GM12878 (cell line): ENCODE measurements at regions not wholly inside any gene's neighbourhood (a gene's known extent, or its start where the extent isn't known, plus 50 kb on each side); places are given as distances from the start of the nearest gene placed in this dataset.

ENCODE experiments used
- ATAC-seq: fragments of 200-7000 bp; cut with Tn5 transposase; 3 replicates; pipeline ENCODE4 v1.9.1; 2020; ENCODE audit warnings: mild to moderate bottlenecking, moderate library complexity
- BruUV-seq: library from RNA; stranded (reverse); fragments of 400-500 nt; replicated peaks from 2 replicates; lab custom pipeline; 2021; lab: Mats Ljungman, UMichigan
- CTCF ChIA-PET: fragments of 300-600 bp; sonication (Branson Sonifier 250); formaldehyde crosslinking; extraction: SDS; loops from one replicate; lab custom pipeline; 2021; ENCODE audit warnings: inconsistent platforms; lab: Yijun Ruan, JAX
- POLR2A ChIA-PET: fragments of 350-600 bp; formaldehyde crosslinking; extraction: SDS; loops from one replicate; lab custom pipeline; 2021; ENCODE audit warnings: inconsistent platforms; lab: Charles Lee
- RAD21 ChIA-PET: fragments of 300-600 bp; sonication (Branson Sonifier 250); formaldehyde crosslinking; loops from one replicate; lab custom pipeline; 2023; ENCODE audit warnings: antibody characterized with exemption; ENCODE audit not compliant: unreplicated experiment; lab: Charles Lee
- SMC1A ChIA-PET: fragments of 300-600 bp; sonication (Branson Sonifier 250); formaldehyde crosslinking; loops from one replicate; lab custom pipeline; 2023; ENCODE audit not compliant: unreplicated experiment, uncharacterized antibody; lab: Charles Lee
- DNase-seq: peaks from one replicate; pipeline ENCODE4 v3.0.0-alpha.2; 2011; ENCODE audit warnings: low read depth, low spot score
- FAIRE-seq: peaks from 3 replicates; lab custom pipeline; 2011; peaks lifted over from hg19 to GRCh38; lab: Jason Lieb, UNC
- H2AFZ ChIP-seq: 2 replicates; pipeline ENCODE4 v1.6.0; 2011; ENCODE audit warnings: low read depth, low read length, control low read depth; ENCODE audit not compliant: control insufficient read depth
- H3K27ac ChIP-seq: 2 replicates; pipeline ENCODE4 v1.5.1; 2011; ENCODE audit warnings: control low read depth; ENCODE audit not compliant: control insufficient read depth, insufficient read depth
- H3K27me3 ChIP-seq, 2 experiments: replicated peaks in 1 of 2; 2 replicates each; pipeline versions ENCODE4 v1.6.0 to v1.6.1; 2011; ENCODE audit warnings: low read length in 1 of 2; ENCODE audit not compliant: control insufficient read depth in 2 of 2, insufficient read depth in 2 of 2
- H3K36me3 ChIP-seq, 2 experiments: 2 replicates each; pipeline ENCODE4 v1.5.1; 2011; ENCODE audit warnings: low read length in 1 of 2; ENCODE audit not compliant: control insufficient read depth in 2 of 2, insufficient read depth in 2 of 2
- H3K4me1 ChIP-seq: 2 replicates; pipeline ENCODE4 v1.6.1; 2011; ENCODE audit warnings: mild to moderate bottlenecking, low read length, moderate library complexity, mixed read lengths; ENCODE audit not compliant: control insufficient read depth, insufficient read depth
- H3K4me2 ChIP-seq: 2 replicates; pipeline ENCODE4 v1.6.0; 2011; ENCODE audit warnings: control low read depth; ENCODE audit not compliant: control insufficient read depth, insufficient read depth
- H3K4me3 ChIP-seq: fragments of 200-600 bp; sonication (generic); 2 replicates; pipeline ENCODE4 v1.5.1; 2016
- H3K79me2 ChIP-seq: 2 replicates; pipeline ENCODE4 v1.6.0; 2011; ENCODE audit warnings: low read length; ENCODE audit not compliant: control insufficient read depth, insufficient read depth
- H3K9ac ChIP-seq: 2 replicates; pipeline ENCODE4 v1.8.0; 2011; ENCODE audit warnings: low read length, control low read depth, mixed read lengths; ENCODE audit not compliant: control insufficient read depth, insufficient read depth
- H3K9me3 ChIP-seq: replicated peaks from 3 replicates; pipeline ENCODE4 v1.5.1; 2011; ENCODE audit warnings: mild to moderate bottlenecking, low read length; ENCODE audit not compliant: control insufficient read depth, insufficient read depth
- H4K20me1 ChIP-seq: 2 replicates; pipeline ENCODE4 v1.6.0; 2011; ENCODE audit not compliant: control insufficient read depth, insufficient read depth
- BACH1 ChIP-seq: fragments of 450-650 bp; IDR thresholded peaks from 2 replicates; pipeline ENCODE4 v1.6.1; 2017; ENCODE audit warnings: mild to moderate bottlenecking, borderline replicate concordance
- CBFB ChIP-seq: IDR thresholded peaks from 2 replicates; pipeline ENCODE4 v1.6.1; 2016; ENCODE audit warnings: antibody characterized with exemption, low read depth
- ESRRA ChIP-seq: IDR thresholded peaks from 2 replicates; pipeline ENCODE4 v1.6.1; 2012; ENCODE audit warnings: mild to moderate bottlenecking, low read length, improper control_type of control experiment
- IRF4 ChIP-seq: IDR thresholded peaks from 2 replicates; pipeline ENCODE4 v1.6.1; 2011; ENCODE audit warnings: low read depth, low read length
- MXI1 ChIP-seq: fragments of 150-350 bp; IDR thresholded peaks from 2 replicates; pipeline ENCODE4 v1.6.1; 2011; ENCODE audit warnings: low read depth, mild to moderate bottlenecking, inconsistent platforms, low read length, improper control_type of control experiment
- ZBED1 ChIP-seq: IDR thresholded peaks from 2 replicates; pipeline ENCODE4 v1.6.1; 2016; ENCODE audit warnings: borderline replicate concordance
- WGBS: methylation state at CpG from one replicate; pipeline ENCODE4 v1.1.6; 2016; ENCODE audit warnings: low lambda C conversion rate; ENCODE audit not compliant: insufficient replicate concordance, insufficient coverage; ENCODE audit errors: missing lambda C conversion rate; 5-methylcytosine and 5-hydroxymethylcytosine counted together
- in situ Hi-C: fragments of 300-500 bp; cut with MboI; formaldehyde crosslinking; loops from 9 replicates; pipeline ENCODE4 v1.14.3; 2018; ENCODE audit warnings: mixed read lengths
- intact Hi-C: fragments of 100-400 bp; cut with micrococcal nuclease; formaldehyde crosslinking; loops from one replicate; pipeline ENCODE4 v1.14.2; 2022; ENCODE audit not compliant: unreplicated experiment
- TF ChIP-seq, protein P1 (sequence below): fragments of 450-650 bp; IDR thresholded peaks from 2 replicates; pipeline ENCODE4 v1.6.1; 2016; ENCODE audit warnings: mild to moderate bottlenecking, moderate library complexity, borderline replicate concordance

DNA sequence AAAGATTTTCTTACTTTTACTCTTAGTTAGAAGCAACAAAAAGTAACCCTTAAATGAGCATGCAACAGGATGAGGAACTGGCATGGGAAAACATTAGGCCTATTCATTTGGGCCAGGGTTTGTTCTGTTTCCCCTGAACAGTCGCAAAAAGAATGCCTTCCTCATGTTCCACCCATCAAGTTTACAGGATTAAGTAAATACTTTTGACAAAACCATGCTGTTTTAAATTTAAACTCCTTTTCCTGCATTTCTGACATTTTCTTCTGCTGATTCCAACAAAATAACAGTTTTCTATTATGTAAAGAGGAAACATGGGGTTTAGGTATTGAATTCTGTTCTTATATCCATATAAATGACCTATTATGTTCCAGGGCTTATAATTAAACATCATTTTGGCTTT is 236.6 kb upstream of the ACTBL2 start:
- in situ Hi-C loops, result no loop called here
- TF ChIP-seq BACH1, result no peak
- no peak for TF ChIP-seq CBFB
- no peak for TF ChIP-seq MXI1
- TF ChIP-seq ESRRA, result no peak
- TF ChIP-seq ZBED1, result no peak
- TF ChIP-seq IRF4, result no peak
- TF ChIP-seq, protein P1, sequence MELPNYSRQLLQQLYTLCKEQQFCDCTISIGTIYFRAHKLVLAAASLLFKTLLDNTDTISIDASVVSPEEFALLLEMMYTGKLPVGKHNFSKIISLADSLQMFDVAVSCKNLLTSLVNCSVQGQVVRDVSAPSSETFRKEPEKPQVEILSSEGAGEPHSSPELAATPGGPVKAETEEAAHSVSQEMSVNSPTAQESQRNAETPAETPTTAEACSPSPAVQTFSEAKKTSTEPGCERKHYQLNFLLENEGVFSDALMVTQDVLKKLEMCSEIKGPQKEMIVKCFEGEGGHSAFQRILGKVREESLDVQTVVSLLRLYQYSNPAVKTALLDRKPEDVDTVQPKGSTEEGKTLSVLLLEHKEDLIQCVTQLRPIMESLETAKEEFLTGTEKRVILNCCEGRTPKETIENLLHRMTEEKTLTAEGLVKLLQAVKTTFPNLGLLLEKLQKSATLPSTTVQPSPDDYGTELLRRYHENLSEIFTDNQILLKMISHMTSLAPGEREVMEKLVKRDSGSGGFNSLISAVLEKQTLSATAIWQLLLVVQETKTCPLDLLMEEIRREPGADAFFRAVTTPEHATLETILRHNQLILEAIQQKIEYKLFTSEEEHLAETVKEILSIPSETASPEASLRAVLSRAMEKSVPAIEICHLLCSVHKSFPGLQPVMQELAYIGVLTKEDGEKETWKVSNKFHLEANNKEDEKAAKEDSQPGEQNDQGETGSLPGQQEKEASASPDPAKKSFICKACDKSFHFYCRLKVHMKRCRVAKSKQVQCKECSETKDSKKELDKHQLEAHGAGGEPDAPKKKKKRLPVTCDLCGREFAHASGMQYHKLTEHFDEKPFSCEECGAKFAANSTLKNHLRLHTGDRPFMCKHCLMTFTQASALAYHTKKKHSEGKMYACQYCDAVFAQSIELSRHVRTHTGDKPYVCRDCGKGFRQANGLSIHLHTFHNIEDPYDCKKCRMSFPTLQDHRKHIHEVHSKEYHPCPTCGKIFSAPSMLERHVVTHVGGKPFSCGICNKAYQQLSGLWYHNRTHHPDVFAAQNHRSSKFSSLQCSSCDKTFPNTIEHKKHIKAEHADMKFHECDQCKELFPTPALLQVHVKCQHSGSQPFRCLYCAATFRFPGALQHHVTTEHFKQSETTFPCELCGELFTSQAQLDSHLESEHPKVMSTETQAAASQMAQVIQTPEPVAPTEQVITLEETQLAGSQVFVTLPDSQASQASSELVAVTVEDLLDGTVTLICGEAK, result no peak
- Histone ChIP-seq H3K36me3 (no peaks in the 10 kb centered on the region), H3K4me3 (no peak overlapping the region), H3K4me1 (no peaks in the 10 kb centered on the region), H3K27ac (no peak overlapping the region), H3K9me3 (no peaks in the 10 kb centered on the region), H3K9ac (no peak overlapping the region), H4K20me1 (no peaks in the 10 kb centered on the region), H3K27me3 (no peaks in the 10 kb centered on the region), H2AFZ (no peak overlapping the region), H3K4me2 (no peak overlapping the region), H3K79me2 (no peaks in the 10 kb centered on the region)
- ChIA-PET CTCF (interaction anchor here (1.3 kb wide), 1 partner anchor 48 kb away, joined by 3 read pairs; no protein-coding TSS in a partner anchor), SMC1A (interaction anchor here (1.2 kb wide), 1 partner anchor 14 kb away, joined by 3 read pairs; no protein-coding TSS in a partner anchor), POLR2A (no interaction called here), RAD21 (no interaction called here)
- no TSS peak for BruUV-seq
- no peak for ATAC-seq
- no peak for DNase-seq
- no peak for FAIRE-seq
- WGBS, result 14% methylated on average over 1 of the region's 1 CpG
- intact Hi-C loops, result no loop called here
